ENCODE measurements at regions not wholly inside any gene's neighbourhood (a gene's known extent, or its start where the extent isn't known, plus 50 kb on each side); places are given as distances from the start of the nearest gene placed in this dataset.

- H3K27ac Mint-ChIP-seq, result no peak overlapping the region
- H3K36me3 Mint-ChIP-seq, result no peaks in the 10 kb centered on the region
- peaks cover 20 to 30% of the 10 kb centered on the region in 2 donors for H3K4me1 Mint-ChIP-seq
- peaks cover 0 to 12% (median 0%) of the 10 kb centered on the region in 6 donors for H3K9me3 Mint-ChIP-seq
- DNase-seq, result no peak
- peaks cover 18 to 45% (median 20%) of the 10 kb centered on the region in 3 donors for H3K27me3 Mint-ChIP-seq (ENCODE audit: low read depth in 3 of 3)
- peak overlapping the region in 4 of 5 donors; percentile 26 to 55 (median 34) for H3K4me3 Mint-ChIP-seq
These were observed 380.3 kb upstream of the ARID1B start for GRCh38 chr6:156396791-156397418.

- peak; percentile 51 to 57 (median 51) for DNase-seq
- Mint-ChIP-seq H3K4me3 (peak overlapping the region; percentile 13 to 55 (median 28)), H3K4me1 (peaks cover 20 to 30% of the 10 kb centered on the region in 2 donors), H3K9me3 (peaks cover 0 to 8% (median 0%) of the 10 kb centered on the region in 6 donors), H3K27ac (no peak overlapping the region), H3K27me3 (ENCODE audit: low read depth in 3 of 3) (peaks cover 18 to 43% (median 24%) of the 10 kb centered on the region in 3 donors), H3K36me3 (no peaks in the 10 kb centered on the region)
These were observed 381.0 kb upstream of the ARID1B start for GRCh38 chr6:156396068-156396771.

GRCh38 chr6:156395276-156395675, 381.9 kb upstream of the ARID1B start:
- no peak for DNase-seq
- Mint-ChIP-seq H3K4me1 (peaks cover 20 to 30% of the 10 kb centered on the region in 2 donors), H3K27ac (no peak overlapping the region), H3K27me3 (ENCODE audit: low read depth in 3 of 3) (peaks cover 23 to 41% (median 24%) of the 10 kb centered on the region in 3 donors), H3K9me3 (peaks cover 0 to 8% (median 0%) of the 10 kb centered on the region in 6 donors), H3K4me3 (no peak overlapping the region), H3K36me3 (no peaks in the 10 kb centered on the region)

- Mint-ChIP-seq H3K27ac (no peak overlapping the region), H3K27me3 (ENCODE audit: low read depth in 3 of 3) (peaks cover 20 to 39% (median 23%) of the 10 kb centered on the region in 3 donors), H3K4me1 (peaks cover 15 to 21% of the 10 kb centered on the region in 2 donors)
These were observed 384.5 kb upstream of the ARID1B start for GRCh38 chr6:156392648-156393047.

GRCh38 chr6:156391977-156392376, 385.2 kb upstream of the ARID1B start:
- no peak for DNase-seq
- H3K27me3 Mint-ChIP-seq (ENCODE audit: low read depth in 3 of 3), result peaks cover 19 to 39% (median 20%) of the 10 kb centered on the region in 3 donors
- H3K36me3 Mint-ChIP-seq, result no peaks in the 10 kb centered on the region
- peaks cover 0 to 6% (median 0%) of the 10 kb centered on the region in 6 donors for H3K9me3 Mint-ChIP-seq
- H3K27ac Mint-ChIP-seq, result no peak overlapping the region
- H3K4me1 Mint-ChIP-seq, result peaks cover 15 to 17% of the 10 kb centered on the region in 2 donors
- H3K4me3 Mint-ChIP-seq, result no peak overlapping the region

More at GRCh38 chr6:156392648-156393047, 384.5 kb upstream of the ARID1B start:
- H3K4me3 Mint-ChIP-seq, result no peak overlapping the region
- no peak for DNase-seq
- H3K36me3 Mint-ChIP-seq, result no peaks in the 10 kb centered on the region
- H3K9me3 Mint-ChIP-seq, result peaks cover 0 to 6% (median 0%) of the 10 kb centered on the region in 6 donors

GRCh38 chr6:156391061-156391672, 386.0 kb upstream of the ARID1B start:
- peaks cover 0 to 6% (median 0%) of the 10 kb centered on the region in 6 donors for H3K9me3 Mint-ChIP-seq
- H3K27me3 Mint-ChIP-seq (ENCODE audit: low read depth in 3 of 3), result peaks cover 20 to 38% (median 20%) of the 10 kb centered on the region in 3 donors
- no peak overlapping the region for H3K27ac Mint-ChIP-seq
- DNase-seq, result no peak
- peaks cover 10 to 11% of the 10 kb centered on the region in 2 donors for H3K4me1 Mint-ChIP-seq
- H3K4me3 Mint-ChIP-seq, result no peak overlapping the region
- H3K36me3 Mint-ChIP-seq, result no peaks in the 10 kb centered on the region

GRCh38 chr6:156390621-156391020, 386.6 kb upstream of the ARID1B start:
- DNase-seq, result no peak
- no peaks in the 10 kb centered on the region for H3K36me3 Mint-ChIP-seq
- H3K9me3 Mint-ChIP-seq, result peaks cover 0 to 7% (median 0%) of the 10 kb centered on the region in 6 donors
- H3K27ac Mint-ChIP-seq, result no peak overlapping the region
- H3K27me3 Mint-ChIP-seq (ENCODE audit: low read depth in 3 of 3), result peaks cover 20 to 40% (median 24%) of the 10 kb centered on the region in 3 donors
- H3K4me1 Mint-ChIP-seq, result peaks cover 5% of the 10 kb centered on the region in 2 donors
- H3K4me3 Mint-ChIP-seq, result no peak overlapping the region

GRCh38 chr6:156389296-156389695, 387.9 kb upstream of the ARID1B start:
- H3K36me3 Mint-ChIP-seq, result no peaks in the 10 kb centered on the region
- DNase-seq, result no peak
- no peaks in the 10 kb centered on the region for H3K4me1 Mint-ChIP-seq
- H3K4me3 Mint-ChIP-seq, result no peak overlapping the region
- H3K9me3 Mint-ChIP-seq, result peaks cover 0 to 7% (median 0%) of the 10 kb centered on the region in 6 donors
- H3K27ac Mint-ChIP-seq, result no peak overlapping the region
- H3K27me3 Mint-ChIP-seq (ENCODE audit: low read depth in 3 of 3), result peaks cover 13 to 37% (median 17%) of the 10 kb centered on the region in 3 donors

- Mint-ChIP-seq H3K27ac (no peak overlapping the region), H3K9me3 (peaks cover 0 to 4% (median 0%) of the 10 kb centered on the region in 6 donors), H3K4me3 (no peak overlapping the region), H3K27me3 (ENCODE audit: low read depth in 3 of 3) (peaks cover 6 to 30% (median 17%) of the 10 kb centered on the region in 3 donors), H3K36me3 (no peaks in the 10 kb centered on the region), H3K4me1 (no peaks in the 10 kb centered on the region)
- DNase-seq, result no peak
These were observed 389.7 kb upstream of the ARID1B start for GRCh38 chr6:156387472-156387871.

GRCh38 chr6:156383059-156383458, 394.1 kb upstream of the ARID1B start:
- H3K27me3 Mint-ChIP-seq (ENCODE audit: low read depth in 3 of 3), result peaks cover 4 to 10% (median 8%) of the 10 kb centered on the region in 3 donors
- H3K9me3 Mint-ChIP-seq, result peaks cover 0 to 1% (median 0%) of the 10 kb centered on the region in 6 donors
- H3K4me3 Mint-ChIP-seq, result no peak overlapping the region
- no peaks in the 10 kb centered on the region for H3K36me3 Mint-ChIP-seq
- DNase-seq, result no peak
- H3K27ac Mint-ChIP-seq, result no peak overlapping the region
- H3K4me1 Mint-ChIP-seq, result no peaks in the 10 kb centered on the region

- H3K36me3 Mint-ChIP-seq, result no peaks in the 10 kb centered on the region
- no peaks in the 10 kb centered on the region for H3K4me1 Mint-ChIP-seq
- peaks cover 4 to 8% (median 7%) of the 10 kb centered on the region in 3 donors for H3K27me3 Mint-ChIP-seq (ENCODE audit: low read depth in 3 of 3)
- H3K4me3 Mint-ChIP-seq, result no peak overlapping the region
- no peaks in the 10 kb centered on the region for H3K9me3 Mint-ChIP-seq
- no peak for DNase-seq
- no peak overlapping the region for H3K27ac Mint-ChIP-seq
These were observed 397.5 kb upstream of the ARID1B start for GRCh38 chr6:156379392-156380289.

GRCh38 chr6:156378853-156379252, 398.3 kb upstream of the ARID1B start:
- Mint-ChIP-seq H3K4me1 (no peaks in the 10 kb centered on the region), H3K27me3 (ENCODE audit: low read depth in 3 of 3) (peaks cover 4 to 8% (median 8%) of the 10 kb centered on the region in 3 donors), H3K27ac (no peak overlapping the region), H3K9me3 (no peaks in the 10 kb centered on the region), H3K4me3 (no peak overlapping the region), H3K36me3 (no peaks in the 10 kb centered on the region)
- DNase-seq, result no peak

- Mint-ChIP-seq H3K4me3 (no peak overlapping the region), H3K9me3 (no peaks in the 10 kb centered on the region), H3K36me3 (no peaks in the 10 kb centered on the region), H3K4me1 (no peaks in the 10 kb centered on the region), H3K27ac (no peak overlapping the region), H3K27me3 (ENCODE audit: low read depth in 3 of 3) (peaks cover 3 to 8% (median 5%) of the 10 kb centered on the region in 3 donors)
- no peak for DNase-seq
These were observed 401.1 kb upstream of the ARID1B start for GRCh38 chr6:156376091-156376490.
